ENCODE measurements at regions not wholly inside any gene's neighbourhood (a gene's known extent, or its start where the extent isn't known, plus 50 kb on each side); places are given as distances from the start of the nearest gene placed in this dataset.

DNA sequence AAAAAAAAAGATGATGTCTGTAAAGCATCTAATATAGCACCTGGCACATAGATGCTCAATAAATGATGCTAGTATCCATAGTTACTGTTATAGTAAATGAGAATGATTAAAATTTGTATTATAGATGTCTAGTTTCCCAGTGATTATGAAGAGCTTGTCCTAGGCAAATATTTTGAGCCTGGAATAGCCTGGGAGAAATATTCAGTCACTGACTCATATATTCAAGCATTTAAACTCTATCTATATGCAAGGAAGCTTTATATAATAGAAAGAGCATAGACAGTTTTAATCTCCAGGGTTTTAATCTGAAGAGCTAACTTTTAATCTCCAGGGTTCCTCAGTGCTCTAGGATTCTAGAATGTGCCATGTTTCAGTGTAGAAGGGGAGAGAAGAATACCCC lies 91.5 kb upstream of the VASH1 start:
- no peak for DNase-seq

DNA sequence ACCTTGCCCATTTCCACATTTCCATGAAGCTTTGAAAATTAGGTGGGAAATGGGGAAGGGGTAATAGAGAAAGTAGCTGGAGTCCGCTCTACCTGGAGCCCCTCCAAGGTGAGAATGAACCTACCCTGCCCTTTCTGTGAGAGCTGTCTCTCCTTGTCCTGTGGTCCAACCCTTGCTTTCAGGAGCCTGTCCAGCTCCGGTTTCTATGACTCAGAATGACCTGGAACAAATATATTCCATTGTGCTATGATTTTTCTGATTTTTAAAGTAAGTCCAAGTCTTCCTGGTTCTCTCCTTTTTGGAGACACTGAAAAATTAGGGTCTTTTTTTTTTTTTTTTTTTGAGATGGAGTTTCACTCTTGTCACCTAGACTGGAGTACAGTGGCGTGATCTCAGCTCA lies 89.1 kb upstream of the VASH1 start:
- no peak for DNase-seq

DNA sequence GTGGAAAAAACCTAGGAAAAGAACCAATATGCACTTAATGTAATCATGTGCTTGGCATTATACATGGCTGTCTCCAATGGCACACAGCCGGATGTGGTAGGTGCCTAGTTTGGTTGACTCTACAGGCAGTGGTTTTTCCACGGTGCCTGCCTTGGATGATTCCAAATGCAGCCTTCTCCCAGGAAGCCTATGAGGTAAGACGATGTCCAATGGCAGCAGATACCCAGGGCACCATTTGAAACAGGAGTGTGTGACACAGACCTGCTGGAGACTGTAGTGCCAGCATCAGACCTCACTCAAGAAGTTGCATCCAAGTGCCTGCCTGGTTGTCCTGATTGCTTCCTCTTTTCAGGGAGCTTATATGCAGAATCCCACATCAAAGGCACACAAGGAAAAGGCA lies 88.0 kb upstream of the VASH1 start:
- DNase-seq, result no peak

DNA sequence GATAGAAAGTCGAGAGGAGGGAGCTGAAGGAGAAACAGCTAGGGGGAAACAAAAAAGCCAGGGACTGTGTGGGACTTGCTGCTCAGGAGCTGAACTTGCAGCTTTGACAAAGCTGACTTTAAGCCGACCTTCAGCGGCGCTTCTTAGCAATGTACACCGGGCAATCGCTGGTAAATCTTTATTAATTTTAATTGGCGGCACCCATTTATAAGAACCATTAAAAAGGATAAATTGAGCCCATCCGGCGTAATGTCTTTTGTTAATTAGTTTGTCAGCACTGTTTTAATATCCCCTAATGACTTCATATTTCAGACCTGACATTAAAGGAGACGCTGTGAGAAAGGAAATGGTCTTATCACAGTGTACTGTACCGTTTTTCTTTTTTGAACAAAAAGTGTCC lies 86.2 kb upstream of the VASH1 start:
- no peak for DNase-seq

DNA sequence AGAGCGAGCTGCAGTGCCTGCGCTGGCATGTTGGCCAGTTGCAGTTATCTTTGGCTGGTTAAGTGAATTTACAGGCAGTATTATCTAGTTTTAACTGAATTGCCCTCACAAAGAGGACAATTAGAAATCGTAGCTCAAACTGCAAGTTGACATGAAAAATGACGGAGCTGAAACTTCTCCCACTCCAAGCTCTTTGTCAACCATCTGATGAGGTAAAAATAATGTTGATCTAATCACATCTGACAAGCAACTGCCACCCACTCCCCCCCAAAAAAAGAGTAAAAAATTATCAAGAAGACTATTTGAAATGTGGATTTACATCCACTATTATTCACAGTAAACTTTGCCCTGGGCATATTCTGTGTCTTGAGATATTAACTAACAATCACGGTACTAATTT lies 84.7 kb upstream of the VASH1 start:
- DNase-seq, result no peak

DNA sequence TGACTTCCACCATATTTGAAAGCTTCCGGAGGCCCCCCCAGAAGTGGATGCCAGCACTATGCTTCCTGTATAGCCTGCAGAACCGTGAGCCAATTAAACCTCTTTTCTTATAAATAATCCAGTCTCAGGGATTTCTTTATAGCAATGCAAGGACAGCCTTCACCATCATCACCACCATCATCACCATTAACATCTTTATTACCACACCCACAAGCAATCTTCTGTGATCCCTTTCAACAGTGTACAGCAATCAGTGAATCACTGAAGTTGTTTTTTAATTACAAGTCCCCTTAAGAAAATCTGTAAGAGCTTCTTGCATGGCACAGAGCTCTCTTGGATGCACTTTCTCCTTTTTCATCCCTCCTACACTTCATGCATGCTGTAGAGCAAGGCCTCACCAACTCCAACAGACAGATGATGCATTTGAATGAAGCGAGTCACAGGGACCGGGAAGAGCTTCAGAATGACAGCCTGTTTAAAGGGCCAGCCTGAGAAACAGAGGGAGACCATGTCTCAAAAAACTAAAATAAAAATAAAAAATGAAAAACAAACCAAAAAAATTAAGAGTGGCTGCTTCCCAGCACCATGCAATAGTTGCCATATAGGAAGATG lies 83.6 kb upstream of the VASH1 start:
- DNase-seq, result no peak

DNA sequence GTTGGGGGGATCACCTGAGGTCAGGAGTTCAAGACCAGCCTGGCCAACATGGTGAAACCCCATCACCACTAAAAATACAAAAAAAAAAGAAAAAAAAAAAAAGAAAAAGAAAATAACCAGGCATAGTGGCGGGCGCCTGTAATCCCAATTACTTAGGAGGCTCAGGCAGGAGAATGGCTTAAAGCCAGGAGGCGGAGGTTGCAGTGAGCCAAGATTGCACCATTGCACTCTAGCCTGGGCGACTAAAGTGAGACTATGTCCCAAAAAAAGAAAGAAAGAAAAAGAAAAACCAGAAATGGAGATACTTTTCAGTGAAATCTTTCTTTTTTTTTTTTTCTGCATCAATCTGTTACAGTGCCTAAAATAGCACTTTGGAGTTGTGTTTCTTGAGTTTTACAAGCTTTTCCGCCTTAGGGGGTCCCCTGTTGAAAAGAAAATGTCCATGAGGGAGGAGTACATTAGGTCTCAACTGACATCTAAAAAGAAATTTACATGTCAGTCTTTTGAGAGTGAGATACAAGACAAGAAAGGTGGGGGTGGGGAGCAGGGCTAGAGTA lies 82.9 kb upstream of the VASH1 start:
- DNase-seq, result no peak

DNA sequence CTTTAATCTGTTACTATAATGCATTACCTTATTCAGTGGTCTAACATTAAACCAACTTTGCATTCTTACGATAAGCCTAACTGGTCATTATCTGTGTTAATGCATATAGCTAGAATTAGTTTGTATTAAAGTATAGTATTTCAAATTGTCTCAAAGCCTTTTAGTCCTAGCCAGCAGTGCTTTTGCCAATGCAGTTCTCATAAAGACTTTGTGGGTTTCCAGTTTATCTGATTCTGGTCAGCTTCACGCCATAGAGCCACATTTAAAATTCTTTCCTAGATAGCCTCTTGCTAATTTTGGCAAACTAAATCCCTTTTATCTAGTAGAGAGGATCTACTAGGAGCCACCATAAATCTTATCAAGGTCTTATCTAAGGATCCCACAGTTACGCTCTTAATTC lies 78.9 kb upstream of the VASH1 start:
- no peak for DNase-seq

DNA sequence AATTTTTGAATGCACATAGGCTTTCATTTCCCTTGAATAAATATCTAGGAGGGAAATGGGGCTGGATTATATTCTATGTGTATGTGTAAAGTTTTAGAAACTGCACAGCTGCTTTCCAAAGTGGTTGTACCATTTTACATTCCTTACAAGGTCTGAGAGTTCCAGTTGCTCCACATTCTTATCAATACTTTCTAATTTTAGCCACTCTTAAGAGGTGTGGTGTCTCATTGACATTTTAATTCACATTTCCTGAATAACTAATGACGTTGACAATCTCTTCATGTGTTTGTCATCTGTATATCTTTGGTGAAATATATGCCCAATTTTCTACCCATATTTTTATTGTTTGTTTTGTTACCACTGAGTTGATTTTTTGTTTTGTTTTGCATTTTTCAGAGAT lies 74.6 kb upstream of the VASH1 start:
- DNase-seq, result no peak

DNA sequence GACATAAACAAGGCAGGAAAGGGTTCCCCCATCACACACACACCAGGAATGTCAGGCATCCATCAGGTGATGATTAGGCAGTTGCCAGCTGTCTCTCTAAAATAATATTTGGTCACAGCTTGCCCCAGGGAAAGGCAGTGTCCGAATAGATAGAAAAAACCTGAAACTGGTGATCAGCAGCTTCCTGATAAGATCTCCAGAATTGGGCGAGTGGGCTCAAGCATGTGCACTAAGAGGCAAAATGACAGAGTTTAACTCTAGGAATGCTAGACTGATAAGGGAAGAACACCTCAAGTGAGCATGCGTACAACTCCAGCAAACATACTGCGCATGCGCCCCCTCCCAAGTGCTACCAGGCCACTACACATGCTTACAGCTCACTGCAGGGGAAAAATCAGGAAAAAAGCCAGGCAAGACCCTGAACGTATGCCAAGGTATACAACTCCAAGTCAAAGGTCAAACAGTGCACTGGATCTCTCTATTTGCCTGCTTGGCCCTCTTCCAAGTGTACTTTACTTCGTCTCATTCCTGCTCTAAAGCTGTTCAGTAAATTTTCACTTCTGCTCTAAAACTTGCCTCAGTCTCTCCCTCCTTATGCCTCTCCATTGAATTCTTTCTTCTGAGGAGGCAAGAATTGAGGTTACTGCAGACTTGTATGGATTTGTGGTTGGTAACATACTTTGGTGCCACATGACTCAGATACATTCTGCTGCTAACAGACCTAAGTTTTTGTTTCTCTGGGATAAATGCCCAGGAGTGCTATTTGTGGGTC lies 73.5 kb upstream of the VASH1 start:
- DNase-seq, result peak; percentile 33

DNA sequence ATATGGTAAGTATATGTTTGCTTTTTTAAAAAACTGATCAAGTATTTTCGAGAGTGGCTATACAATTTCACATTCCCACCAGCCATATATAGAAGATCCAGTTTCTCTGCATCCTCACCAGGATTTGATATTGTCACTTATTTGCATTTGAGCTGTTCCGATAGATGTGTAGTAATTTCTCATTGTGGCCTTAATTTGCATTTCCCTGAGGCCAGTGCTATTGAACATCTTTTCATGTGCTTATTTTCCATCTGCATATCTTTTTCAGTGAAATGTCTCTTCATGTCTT lies 72.9 kb upstream of the VASH1 start:
- no peak for DNase-seq

DNA sequence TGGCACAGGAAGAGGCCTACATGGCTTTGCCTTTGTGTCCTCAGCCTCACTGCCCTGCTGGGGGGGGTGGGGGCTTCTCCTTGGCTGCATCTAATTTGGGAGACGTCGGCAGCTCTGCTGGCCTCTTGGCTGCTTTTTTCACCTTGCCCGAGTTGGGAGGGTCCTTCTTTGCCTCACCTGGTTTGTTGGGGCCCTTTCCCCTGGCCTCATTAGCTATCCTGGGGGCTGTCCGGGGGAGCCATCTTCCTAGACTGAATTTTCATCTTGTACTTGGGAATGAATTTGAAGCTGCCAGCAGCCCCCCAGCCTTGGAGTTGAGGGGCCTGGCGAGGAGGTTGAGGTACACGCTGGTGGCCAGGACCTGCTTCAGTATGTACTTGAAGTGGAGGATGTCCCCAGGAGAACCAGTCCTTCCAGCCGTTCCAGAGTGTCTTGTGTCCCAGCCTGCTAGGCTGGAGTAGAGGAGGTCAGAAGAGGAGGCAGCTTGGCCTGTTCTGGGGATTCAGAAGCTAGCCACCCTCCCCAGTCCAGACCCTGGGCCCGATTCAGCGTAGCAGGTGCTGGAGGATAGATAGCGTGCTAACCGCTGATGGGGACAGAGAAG lies 70.7 kb upstream of the VASH1 start:
- DNase-seq, result no peak

DNA sequence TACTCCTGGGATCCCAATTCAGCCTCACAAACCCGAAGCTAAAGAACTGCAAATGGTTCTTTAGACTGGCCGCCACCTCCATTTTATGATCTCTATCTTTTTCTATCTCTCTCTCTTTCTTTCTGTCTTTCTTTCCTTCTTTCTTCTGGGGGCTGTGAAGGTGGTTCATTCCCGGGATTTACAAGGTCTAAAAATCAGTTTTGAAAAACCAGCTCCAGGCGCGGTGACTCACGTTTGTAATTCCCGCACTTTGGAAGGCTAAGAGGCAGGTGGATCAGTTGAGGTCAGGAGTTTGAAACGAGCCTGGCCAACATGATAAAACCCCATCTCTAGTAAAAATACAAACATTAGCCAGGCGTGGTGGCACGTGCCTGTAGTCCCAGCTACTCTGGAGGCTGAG lies 67.2 kb upstream of the VASH1 start:
- no peak for DNase-seq

DNA sequence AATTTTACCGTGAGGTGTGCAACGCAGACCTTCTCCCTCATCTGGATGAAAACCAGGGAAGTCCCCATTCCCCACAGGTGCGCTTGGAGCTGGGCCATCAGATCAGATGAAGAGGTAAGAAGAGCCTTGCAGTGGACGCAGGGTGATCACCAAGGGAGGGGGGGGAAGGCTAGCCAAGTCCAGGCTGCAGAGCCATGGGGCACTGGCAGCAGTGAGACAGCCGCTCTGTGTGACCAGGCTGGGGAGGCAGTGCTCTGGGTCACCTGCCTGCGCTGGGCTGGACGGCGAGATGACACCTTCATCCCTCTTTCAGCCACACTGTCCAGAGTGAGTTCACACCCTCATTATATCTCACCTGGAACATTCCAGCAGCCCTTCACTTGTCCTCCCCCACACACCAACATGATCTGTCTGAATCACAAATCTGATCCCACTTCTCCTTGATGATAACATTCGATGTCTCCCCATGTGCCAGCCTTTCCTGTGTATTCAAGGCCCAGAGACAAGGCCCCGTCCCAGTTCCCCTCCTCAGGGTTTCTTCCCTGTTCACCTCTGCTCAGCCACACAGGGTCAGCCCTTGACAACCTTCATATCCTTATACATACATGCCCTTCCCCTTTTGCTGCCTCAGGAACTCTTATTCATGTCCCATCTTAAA lies 65.9 kb upstream of the VASH1 start:
- no peak for DNase-seq

DNA sequence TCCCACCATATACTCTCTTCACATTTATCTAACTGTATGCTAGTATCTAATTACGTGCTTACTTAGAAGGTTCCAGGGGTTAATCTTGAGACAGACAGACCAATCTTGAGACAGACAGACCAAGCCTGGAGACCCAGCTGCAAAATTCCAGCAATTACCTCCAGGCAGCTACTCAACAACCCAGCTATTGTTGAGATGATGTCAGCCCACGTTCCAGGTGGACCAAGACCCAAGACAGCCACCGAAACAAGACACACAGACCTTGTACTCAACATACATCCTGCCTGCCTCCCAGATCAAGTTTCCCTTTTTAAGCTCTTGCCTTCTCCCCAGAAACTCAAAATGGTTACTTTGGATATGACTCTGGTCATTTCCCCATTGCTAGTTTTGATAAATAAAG lies 64.9 kb upstream of the VASH1 start:
- DNase-seq, result no peak

DNA sequence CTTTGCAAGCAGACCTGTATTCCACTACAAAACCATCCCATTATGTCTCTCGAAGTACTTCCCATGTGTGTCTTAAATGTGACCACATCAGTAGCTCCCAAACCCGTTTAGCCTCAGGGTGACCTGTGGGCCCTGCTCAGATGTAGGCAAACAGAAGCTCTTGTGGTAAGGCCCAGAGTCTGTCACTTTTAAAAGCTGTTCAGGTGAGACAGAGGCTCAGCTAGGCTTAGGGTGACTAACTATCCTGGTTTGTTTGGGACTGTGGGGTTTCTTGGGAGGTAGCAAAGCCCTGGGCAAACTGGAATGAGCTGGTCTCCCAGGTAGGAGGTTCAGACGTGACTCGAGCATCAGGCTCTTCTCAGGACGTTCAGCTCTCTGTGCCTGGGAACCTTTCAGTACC lies 64.5 kb upstream of the VASH1 start:
- DNase-seq, result no peak

DNA sequence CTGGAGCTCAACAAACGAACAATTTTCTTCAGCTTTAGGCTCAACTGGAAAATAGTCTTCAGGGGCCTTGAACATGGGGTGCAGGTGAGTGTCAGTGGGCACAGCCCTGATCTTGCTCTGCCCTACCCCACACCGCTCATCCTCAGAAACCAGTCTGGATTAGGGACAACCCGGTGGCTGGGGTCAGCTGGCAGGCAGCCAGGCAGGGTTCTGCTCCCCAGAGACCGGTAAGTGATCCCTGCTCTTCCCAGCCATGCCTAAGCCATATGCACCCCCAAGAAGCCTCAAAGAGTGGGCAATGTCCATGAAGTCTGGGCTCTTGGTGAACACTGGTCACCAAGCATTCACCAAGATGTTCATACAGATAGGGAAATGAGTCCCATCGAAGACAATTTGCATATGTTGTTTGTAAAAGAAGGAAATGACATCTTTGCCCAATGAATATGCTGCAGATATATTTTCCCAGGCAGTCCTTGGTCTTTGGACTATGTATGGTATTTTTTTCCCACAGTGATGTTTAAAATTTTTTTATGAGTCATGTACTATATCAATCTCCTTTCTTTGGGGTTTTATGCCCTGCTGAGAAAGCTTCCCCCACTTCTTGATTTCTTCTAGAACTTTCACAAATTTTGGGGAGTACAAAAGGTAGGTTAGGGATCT lies 63.9 kb upstream of the VASH1 start:
- DNase-seq, result no peak

DNA sequence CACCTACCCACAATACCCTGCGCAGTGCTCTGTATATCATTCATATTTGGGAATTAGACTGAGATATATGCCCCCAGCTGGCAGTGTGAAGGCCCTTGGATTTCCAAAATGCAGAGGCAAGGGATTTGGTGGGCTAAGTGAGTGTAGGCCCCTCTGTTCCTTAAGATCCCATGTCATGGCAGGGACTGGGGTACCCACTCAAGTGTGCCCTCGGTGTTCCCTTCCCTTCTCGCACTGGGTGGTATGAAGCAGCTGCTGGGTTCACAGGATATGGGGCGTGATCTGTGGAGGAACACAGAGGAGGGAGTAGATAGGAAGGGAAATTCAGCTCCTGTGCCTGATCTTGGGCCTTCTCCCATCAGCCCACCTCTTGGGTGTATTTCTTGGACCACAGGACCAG lies 63.1 kb upstream of the VASH1 start:
- no peak for DNase-seq

DNA sequence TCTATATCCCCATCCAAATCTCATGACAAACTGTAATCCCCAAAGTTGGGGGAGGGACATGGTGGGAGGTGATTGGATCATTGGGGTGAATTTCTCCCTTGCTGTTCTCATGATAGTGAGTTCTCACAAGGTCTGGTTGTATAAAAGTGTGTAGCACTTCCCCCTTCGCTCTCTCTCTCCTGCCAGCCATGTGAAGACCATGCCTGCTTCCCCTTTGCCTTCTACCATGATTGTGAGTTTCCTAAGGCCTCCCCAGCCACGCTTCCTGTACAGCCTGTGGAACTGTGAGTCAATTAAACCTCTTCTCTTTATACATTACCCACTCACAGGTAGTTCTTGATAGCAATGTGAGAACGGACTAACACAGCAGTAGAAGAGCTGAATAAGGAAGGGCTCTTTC lies 62.6 kb upstream of the VASH1 start:
- DNase-seq, result no peak

DNA sequence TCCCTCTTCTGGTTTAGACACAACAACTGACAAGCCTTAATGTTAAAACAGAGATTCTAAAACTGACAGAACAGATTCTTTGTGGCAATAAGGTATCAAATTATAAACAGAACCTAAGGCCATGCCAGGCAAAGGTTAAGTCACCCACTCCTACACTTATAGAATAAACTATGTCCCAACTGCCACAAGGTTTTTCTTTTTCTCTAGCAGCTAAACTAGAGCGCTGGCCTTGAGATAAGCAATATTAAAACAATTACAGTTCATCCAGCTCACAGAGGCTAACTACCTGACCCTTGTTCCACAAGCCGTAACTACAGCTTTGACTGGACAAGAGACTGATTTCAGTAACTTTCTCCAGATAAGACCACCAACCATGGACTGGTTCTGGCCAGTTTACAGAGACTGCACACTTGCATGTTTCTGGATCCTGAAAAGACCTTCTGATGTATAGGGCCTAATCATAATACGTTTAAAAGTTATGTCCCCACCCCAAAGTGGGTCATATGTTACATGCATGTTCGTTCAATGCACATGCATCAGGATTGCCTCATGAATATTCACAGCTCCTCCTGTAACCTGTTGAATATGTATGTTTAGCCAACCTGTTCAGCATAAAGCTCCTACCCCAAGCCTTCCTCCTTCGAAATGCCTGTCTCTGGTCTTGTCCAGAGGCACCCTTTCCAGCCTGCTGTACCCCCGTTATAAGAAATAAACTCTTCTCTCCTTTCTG lies 61.9 kb upstream of the VASH1 start:
- no peak for DNase-seq

DNA sequence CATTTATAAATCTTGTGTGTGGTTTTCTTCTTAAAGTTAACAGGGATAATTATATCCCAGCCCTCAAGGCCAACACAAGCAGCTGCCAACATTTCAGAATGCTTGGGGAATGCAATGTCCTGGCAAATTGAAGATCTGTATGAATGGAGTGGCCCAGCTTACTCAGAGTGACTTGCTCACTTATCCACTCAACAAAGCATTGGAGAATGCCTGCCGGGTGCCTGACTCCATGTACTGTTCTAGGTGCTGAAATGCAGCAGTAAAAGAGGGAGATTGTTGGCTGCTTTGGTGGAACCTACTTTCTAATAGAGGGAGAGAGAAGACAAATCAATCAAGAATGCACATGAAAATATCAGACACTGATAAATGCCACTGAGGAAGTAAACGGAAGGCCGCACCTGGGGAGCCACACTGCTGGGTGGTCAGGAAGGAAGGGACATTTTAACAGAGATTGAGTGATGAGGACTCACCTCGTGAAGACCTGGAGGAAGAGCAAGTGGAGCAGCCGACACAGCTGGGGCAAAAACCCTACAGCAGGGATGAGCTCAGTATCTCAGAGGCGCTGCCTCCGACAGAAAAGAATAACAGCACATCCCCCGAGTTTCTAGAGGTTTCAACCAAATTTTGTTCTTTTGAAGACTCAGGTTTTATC lies 61.2 kb upstream of the VASH1 start:
- no peak for DNase-seq

DNA sequence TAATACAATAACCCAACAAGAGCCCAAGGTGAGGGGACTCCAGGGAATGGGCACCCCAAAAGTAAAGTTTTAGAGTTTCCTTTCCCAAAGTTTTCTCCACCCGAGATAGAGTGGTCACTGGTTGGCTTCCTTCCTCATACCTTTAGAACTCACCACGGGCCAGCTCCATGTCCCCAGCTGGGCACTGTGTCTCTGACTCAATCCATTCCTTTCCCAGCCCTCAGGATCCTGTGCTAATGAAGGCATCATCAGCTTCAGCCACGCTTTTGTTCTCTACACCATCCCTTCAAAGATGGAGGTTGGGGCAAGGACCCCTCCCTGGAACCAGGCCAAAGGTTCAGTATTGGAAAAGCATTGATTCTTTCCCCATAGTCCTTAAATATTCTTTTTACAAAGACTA lies 59.8 kb upstream of the VASH1 start:
- DNase-seq, result no peak

All from SHP77 treated with DMSO at 0.1 percent for 48 hours (cell line).